OCI-LY7 (cell line): ENCODE measurements at regions not wholly inside any gene's neighbourhood (a gene's known extent, or its start where the extent isn't known, plus 50 kb on each side); places are given as distances from the start of the nearest gene placed in this dataset.

Experiments
- BruUV-seq: library from RNA; stranded (reverse); fragments of 400-500 nt; replicated peaks from 2 replicates; lab custom pipeline; 2021; lab: Mats Ljungman, UMichigan
- CTCF ChIA-PET: fragments of 300-600 bp; sonication (Branson Sonifier 250); formaldehyde crosslinking; loops from one replicate; lab custom pipeline; 2022; ENCODE audit warnings: antibody characterized with exemption; ENCODE audit not compliant: unreplicated experiment; lab: Charles Lee
- POLR2A ChIA-PET: fragments of 300-600 bp; sonication (Branson Sonifier 250); formaldehyde crosslinking; loops from one replicate; lab custom pipeline; 2022; ENCODE audit warnings: antibody characterized with exemption; lab: Charles Lee
- DNase-seq: peaks from one replicate; pipeline ENCODE4 v3.0.0-alpha.2; 2015; ENCODE audit warnings: low spot score
- H2AFZ ChIP-seq: fragments of 200-600 bp; sonication (generic), shearing (Covaris generic); 2 replicates; pipeline ENCODE4 v1.6.1; 2014; ENCODE audit warnings: mild to moderate bottlenecking, antibody characterized with exemption, low read length, moderate library complexity
- H3K27ac ChIP-seq: fragments of 200-600 bp; sonication (generic); 2 replicates; pipeline ENCODE4 v1.5.1; 2014; ENCODE audit warnings: mixed run types, low read depth, mild to moderate bottlenecking, moderate library complexity, low read length, inconsistent platforms; ENCODE audit not compliant: poor library complexity, severe bottlenecking
- H3K36me3 ChIP-seq: fragments of 200-600 bp; sonication (generic); 2 replicates; pipeline ENCODE4 v1.6.1; 2014; ENCODE audit warnings: mild to moderate bottlenecking, antibody characterized with exemption, low read length, moderate library complexity, mixed read lengths; ENCODE audit not compliant: insufficient read depth
- H3K4me1 ChIP-seq: fragments of 200-600 bp; sonication (generic); 2 replicates; pipeline ENCODE4 v1.5.1; 2014; ENCODE audit warnings: mild to moderate bottlenecking, low read length; ENCODE audit not compliant: insufficient read depth, poor library complexity, severe bottlenecking
- H3K4me2 ChIP-seq: fragments of 200-600 bp; sonication (generic); 2 replicates; pipeline ENCODE4 v1.6.1; 2014; ENCODE audit warnings: mild to moderate bottlenecking, low read length
- H3K4me3 ChIP-seq: fragments of 200-600 bp; sonication (generic); 2 replicates; pipeline ENCODE4 v1.5.1; 2014; ENCODE audit warnings: mild to moderate bottlenecking, low read depth, low read length; ENCODE audit not compliant: poor library complexity, severe bottlenecking
- H3K79me2 ChIP-seq: fragments of 200-600 bp; sonication (generic); 2 replicates; pipeline ENCODE4 v1.6.1; 2016; ENCODE audit warnings: low read depth, mild to moderate bottlenecking, low read length, moderate library complexity, mixed read lengths; ENCODE audit not compliant: insufficient read depth
- H3K9me2 ChIP-seq: fragments of 200-600 bp; sonication (generic); 2 replicates; pipeline ENCODE4 v1.6.1; 2016; ENCODE audit warnings: mild to moderate bottlenecking, low read length, mixed read lengths; ENCODE audit not compliant: insufficient read depth
- H3K9me3 ChIP-seq: fragments of 200-600 bp; sonication (generic); 2 replicates; pipeline ENCODE4 v1.6.1; 2014; ENCODE audit warnings: mild to moderate bottlenecking, mixed run types, low read length, mixed read lengths
- H4K20me1 ChIP-seq: fragments of 200-600 bp; sonication (generic); 2 replicates; pipeline ENCODE4 v1.6.1; 2014; ENCODE audit warnings: mild to moderate bottlenecking, antibody characterized with exemption, low read length, moderate library complexity, mixed read lengths; ENCODE audit not compliant: insufficient read depth
- EZH2phosphoT487 ChIP-seq: fragments of 200-600 bp; sonication (generic); IDR thresholded peaks from 2 replicates; pipeline ENCODE4 v1.6.1; 2018; ENCODE audit warnings: low read depth, borderline replicate concordance, mild to moderate bottlenecking, mixed run types, antibody characterized with exemption, low read length, moderate library complexity, mixed read lengths
- intact Hi-C: fragments of 100-400 bp; cut with micrococcal nuclease; formaldehyde crosslinking; loops from one replicate; pipeline ENCODE4 v1.10.0; 2022; ENCODE audit not compliant: unreplicated experiment
- TF ChIP-seq, protein P1 (sequence below): fragments of 200-600 bp; sonication (generic); conservative IDR thresholded peaks from 2 replicates; pipeline ENCODE4 v1.5.1; 2014; ENCODE audit warnings: mild to moderate bottlenecking, antibody characterized with exemption, low read length, moderate library complexity, mixed read lengths

DNA sequence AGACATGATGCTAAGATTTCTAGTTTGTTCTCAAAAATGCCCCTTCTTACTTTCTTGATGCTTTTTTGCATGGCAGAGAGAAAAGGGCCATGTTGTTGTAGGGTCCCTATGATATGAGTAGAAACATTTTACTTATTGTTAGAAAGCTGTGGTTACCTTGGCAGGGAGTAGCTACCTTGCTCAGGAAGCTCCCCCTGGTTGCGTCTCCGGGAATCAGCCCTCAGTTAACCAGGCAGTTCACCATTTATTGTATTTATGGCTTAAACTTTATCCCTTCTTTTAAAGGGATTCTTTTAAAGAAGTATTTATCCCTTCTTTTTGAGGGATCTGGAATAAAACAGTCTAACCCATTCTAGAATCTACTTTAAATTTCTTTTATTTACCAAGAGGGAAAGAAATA is 113.9 kb upstream of the PROKR2 start:
- no peak overlapping the region for H3K4me2 ChIP-seq
- no peak overlapping the region for H3K4me3 ChIP-seq
- intact Hi-C loops = no loop called here
- no peak overlapping the region for H3K27ac ChIP-seq
- no peak overlapping the region for H2AFZ ChIP-seq
- CTCF ChIA-PET = no interaction called here
- no peak for DNase-seq
- H4K20me1 ChIP-seq = no peaks in the 10 kb centered on the region
- POLR2A ChIA-PET = no interaction called here
- no peaks in the 10 kb centered on the region for H3K9me2 ChIP-seq
- no peaks in the 10 kb centered on the region for H3K79me2 ChIP-seq
- BruUV-seq = no TSS peak
- no peaks in the 10 kb centered on the region for H3K4me1 ChIP-seq
- H3K9me3 ChIP-seq = no peaks in the 10 kb centered on the region
- TF ChIP-seq, protein P1, sequence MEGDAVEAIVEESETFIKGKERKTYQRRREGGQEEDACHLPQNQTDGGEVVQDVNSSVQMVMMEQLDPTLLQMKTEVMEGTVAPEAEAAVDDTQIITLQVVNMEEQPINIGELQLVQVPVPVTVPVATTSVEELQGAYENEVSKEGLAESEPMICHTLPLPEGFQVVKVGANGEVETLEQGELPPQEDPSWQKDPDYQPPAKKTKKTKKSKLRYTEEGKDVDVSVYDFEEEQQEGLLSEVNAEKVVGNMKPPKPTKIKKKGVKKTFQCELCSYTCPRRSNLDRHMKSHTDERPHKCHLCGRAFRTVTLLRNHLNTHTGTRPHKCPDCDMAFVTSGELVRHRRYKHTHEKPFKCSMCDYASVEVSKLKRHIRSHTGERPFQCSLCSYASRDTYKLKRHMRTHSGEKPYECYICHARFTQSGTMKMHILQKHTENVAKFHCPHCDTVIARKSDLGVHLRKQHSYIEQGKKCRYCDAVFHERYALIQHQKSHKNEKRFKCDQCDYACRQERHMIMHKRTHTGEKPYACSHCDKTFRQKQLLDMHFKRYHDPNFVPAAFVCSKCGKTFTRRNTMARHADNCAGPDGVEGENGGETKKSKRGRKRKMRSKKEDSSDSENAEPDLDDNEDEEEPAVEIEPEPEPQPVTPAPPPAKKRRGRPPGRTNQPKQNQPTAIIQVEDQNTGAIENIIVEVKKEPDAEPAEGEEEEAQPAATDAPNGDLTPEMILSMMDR = 0 out of 2 replicates have a peak, but pooled peaks have one; percentile 24
- TF ChIP-seq EZH2phosphoT487 = no peak
- H3K36me3 ChIP-seq = no peaks in the 10 kb centered on the region

DNA sequence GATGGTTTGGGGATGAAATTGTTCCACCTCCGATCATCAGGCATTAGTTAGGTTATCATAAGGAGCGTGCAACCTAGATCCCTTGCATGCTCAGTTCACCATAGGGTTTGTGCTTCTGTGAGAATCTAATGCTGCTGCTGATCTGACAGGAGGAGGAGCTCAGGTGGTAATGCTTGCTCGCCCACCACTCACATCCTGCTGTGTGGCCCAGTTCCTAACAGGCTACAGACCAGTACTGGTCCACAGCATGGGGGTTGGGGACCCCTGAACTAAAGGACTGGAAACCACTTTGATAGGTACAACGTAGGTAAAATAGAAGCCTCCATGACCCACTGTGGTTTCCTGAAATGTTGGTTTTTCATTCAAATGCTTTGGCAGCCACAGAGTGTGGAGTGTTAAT is 109.3 kb upstream of the PROKR2 start:
- Histone ChIP-seq H3K36me3 (no peaks in the 10 kb centered on the region), H4K20me1 (no peaks in the 10 kb centered on the region), H3K4me1 (no peaks in the 10 kb centered on the region), H3K4me3 (no peak overlapping the region), H3K27ac (no peak overlapping the region), H2AFZ (no peak overlapping the region), H3K9me2 (no peaks in the 10 kb centered on the region), H3K4me2 (no peak overlapping the region), H3K79me2 (no peaks in the 10 kb centered on the region), H3K9me3 (no peaks in the 10 kb centered on the region)
- BruUV-seq = no TSS peak
- TF ChIP-seq, protein P1 = no peak
- TF ChIP-seq EZH2phosphoT487 = no peak
- ChIA-PET CTCF (no interaction called here), POLR2A (no interaction called here)
- no peak for DNase-seq
- intact Hi-C loops = no loop called here

DNA sequence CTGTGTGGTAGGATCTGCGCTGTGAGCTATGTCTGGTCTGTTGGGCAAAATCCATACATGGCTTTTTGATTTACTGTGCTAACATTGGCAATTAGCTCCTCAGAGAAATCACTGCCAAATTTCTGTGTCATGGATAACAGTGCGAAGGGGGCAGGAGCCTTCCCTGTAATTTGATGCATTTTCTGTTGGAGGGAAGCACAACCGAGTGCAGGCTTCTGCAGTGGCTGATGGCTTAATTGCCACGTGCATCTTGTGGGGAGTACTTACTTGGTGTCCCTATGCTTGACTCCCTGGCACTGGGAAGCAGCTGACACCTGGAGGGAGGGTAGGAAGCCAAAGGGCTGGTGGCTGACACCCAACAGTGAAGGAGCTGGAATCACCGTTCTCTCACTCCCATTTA is 99.3 kb upstream of the PROKR2 start:
- POLR2A ChIA-PET = no interaction called here

More for the DNA sequence above, 99.3 kb upstream of the PROKR2 start:
- Histone ChIP-seq H3K9me3 (no peaks in the 10 kb centered on the region), H3K9me2 (no peaks in the 10 kb centered on the region), H2AFZ (no peak overlapping the region), H3K4me1 (no peaks in the 10 kb centered on the region), H4K20me1 (no peaks in the 10 kb centered on the region), H3K79me2 (no peaks in the 10 kb centered on the region), H3K4me2 (no peak overlapping the region), H3K27ac (no peak overlapping the region), H3K36me3 (no peaks in the 10 kb centered on the region), H3K4me3 (no peak overlapping the region)
- no peak for DNase-seq
- TF ChIP-seq EZH2phosphoT487 = no peak
- TF ChIP-seq, protein P1 = no peak
- intact Hi-C loops = no loop called here
- CTCF ChIA-PET = no interaction called here
- no TSS peak for BruUV-seq
